ENCODE measurements at regions not wholly inside any gene's neighbourhood (a gene's known extent, or its start where the extent isn't known, plus 50 kb on each side); places are given as distances from the start of the nearest gene placed in this dataset.

DNA sequence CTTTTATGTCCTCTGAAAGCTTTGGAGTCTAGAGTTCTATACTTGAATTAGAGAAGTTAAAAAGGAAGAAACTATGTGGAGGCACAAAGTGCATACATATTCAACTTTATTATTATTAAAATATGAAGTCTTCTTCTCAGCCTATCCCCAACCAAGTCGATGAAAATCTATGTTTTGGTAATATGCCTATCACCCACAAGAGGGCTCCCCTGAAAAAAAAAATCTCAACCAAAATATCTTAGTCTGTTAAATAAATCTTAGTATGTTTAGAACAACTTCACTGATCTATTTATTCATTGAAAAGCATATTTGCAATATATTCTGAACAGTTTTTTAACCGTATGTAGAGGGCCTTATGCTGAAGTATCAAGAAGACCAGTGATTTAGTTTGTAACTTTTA lies 804.5 kb downstream of the TDRD15 start:
- in situ Hi-C loops (cut with MboI; ENCODE audit: low sequenced_read_pairs), result no loop called here

More for the DNA sequence above, 804.5 kb downstream of the TDRD15 start:
- Histone ChIP-seq H3K18ac (ENCODE audit: low read depth, low read length) (no peak overlapping the region), H3K9me3 (ENCODE audit: control insufficient read depth, insufficient read depth, low read length) (no peaks in the 10 kb centered on the region), H3K27me3 (ENCODE audit: control insufficient read depth, insufficient read depth, low read length) (no peaks in the 10 kb centered on the region), H3K23ac (ENCODE audit: low read depth, low read length) (no peak overlapping the region), H2BK20ac (ENCODE audit: low read depth, low read length) (no peak overlapping the region), H3K4ac (ENCODE audit: low read depth, low read length) (no peak overlapping the region), H3K14ac (replicated peaks; ENCODE audit: low read depth, low read length) (no peak overlapping the region), H3K4me2 (ENCODE audit: low read depth, low read length) (no peak overlapping the region), H3K4me1 (ENCODE audit: control insufficient read depth, insufficient read depth, low read length) (no peaks in the 10 kb centered on the region), H2AK5ac (ENCODE audit: low read depth, low read length) (no peak overlapping the region), H3K9me1 (ENCODE audit: insufficient read depth, low read length) (no peaks in the 10 kb centered on the region), H3K9ac (ENCODE audit: low read depth, low read length) (no peak overlapping the region), H2BK15ac (ENCODE audit: low read depth, low read length) (no peak overlapping the region), H2AFZ (replicated peaks; ENCODE audit: low read length, poor library complexity) (no peak overlapping the region), H4K5ac (ENCODE audit: low read depth, low read length) (no peak overlapping the region), H3K4me3 (ENCODE audit: insufficient read depth, low read depth, low read length) (no peak overlapping the region), H3K56ac (ENCODE audit: extremely low read depth, insufficient read depth, low read length) (no peak overlapping the region), H4K8ac (ENCODE audit: low read depth in 2 of 2, low read length in 2 of 2) (no peak overlapping the region), H4K91ac (ENCODE audit: insufficient read depth, low read depth, low read length) (no peak overlapping the region), H3K79me1 (ENCODE audit: low read depth in 1 of 2, low read length in 2 of 2) (no peaks in the 10 kb centered on the region), H3K27ac (ENCODE audit: insufficient read depth, low read length) (no peak overlapping the region), H2BK5ac (ENCODE audit: low read depth, low read length, poor library complexity, severe bottlenecking) (no peak overlapping the region), H3K36me3 (ENCODE audit: control insufficient read depth, insufficient read depth, low read length) (no peaks in the 10 kb centered on the region), H2AK9ac (replicated peaks; ENCODE audit: low read depth, low read length, poor library complexity) (no peak overlapping the region), H2BK120ac (ENCODE audit: low read depth, low read length) (no peak overlapping the region), H4K20me1 (ENCODE audit: insufficient read depth, low read length) (no peaks in the 10 kb centered on the region)
- peak; percentile 5 for DNase-seq
- no peak for ATAC-seq (ENCODE audit: low read depth)
- WGBS, 2 experiments (ENCODE audit: extremely low coverage in 2 of 2, insufficient read length in 1 of 2), result no CpG with 5 or more reads among the region's 2 CpGs
- CTCF ChIA-PET, result no interaction called here
- intact Hi-C loops (cut with micrococcal nuclease), result no loop called here
- TF ChIP-seq MXI1 (IDR thresholded peaks at IDR 0.05; ENCODE audit: borderline replicate concordance, low read depth, low read length) (no peak), RCOR1 (IDR thresholded peaks at IDR 0.05; ENCODE audit: insufficient replicate concordance, low read length) (no peak)
- TF ChIP-seq, protein P1, sequence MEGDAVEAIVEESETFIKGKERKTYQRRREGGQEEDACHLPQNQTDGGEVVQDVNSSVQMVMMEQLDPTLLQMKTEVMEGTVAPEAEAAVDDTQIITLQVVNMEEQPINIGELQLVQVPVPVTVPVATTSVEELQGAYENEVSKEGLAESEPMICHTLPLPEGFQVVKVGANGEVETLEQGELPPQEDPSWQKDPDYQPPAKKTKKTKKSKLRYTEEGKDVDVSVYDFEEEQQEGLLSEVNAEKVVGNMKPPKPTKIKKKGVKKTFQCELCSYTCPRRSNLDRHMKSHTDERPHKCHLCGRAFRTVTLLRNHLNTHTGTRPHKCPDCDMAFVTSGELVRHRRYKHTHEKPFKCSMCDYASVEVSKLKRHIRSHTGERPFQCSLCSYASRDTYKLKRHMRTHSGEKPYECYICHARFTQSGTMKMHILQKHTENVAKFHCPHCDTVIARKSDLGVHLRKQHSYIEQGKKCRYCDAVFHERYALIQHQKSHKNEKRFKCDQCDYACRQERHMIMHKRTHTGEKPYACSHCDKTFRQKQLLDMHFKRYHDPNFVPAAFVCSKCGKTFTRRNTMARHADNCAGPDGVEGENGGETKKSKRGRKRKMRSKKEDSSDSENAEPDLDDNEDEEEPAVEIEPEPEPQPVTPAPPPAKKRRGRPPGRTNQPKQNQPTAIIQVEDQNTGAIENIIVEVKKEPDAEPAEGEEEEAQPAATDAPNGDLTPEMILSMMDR (conservative IDR thresholded peaks at IDR 0.05; ENCODE audit: low read depth, low read length), result 0 out of 2 replicates have a peak, but pooled peaks have one; percentile 20
- BruUV-seq (replicated peaks), result no TSS peak
- dilution Hi-C loops (cut with HindIII; ENCODE audit: low sequenced_read_pairs, unreplicated experiment), result no loop called here
- POLR2A ChIA-PET (ENCODE audit: unreplicated experiment), result no interaction called here

All from IMR-90 (cell line).